Large intestine (tissue), 3 donors: ENCODE measurements at regions not wholly inside any gene's neighbourhood (a gene's known extent, or its start where the extent isn't known, plus 50 kb on each side); places are given as distances from the start of the nearest gene placed in this dataset.

Source experiments
- DNase-seq, 2 donors: peaks; one replicate each; pipeline versions ENCODE4 v3.0.0 to v3.0.0-alpha.2; 2013
- H3K27ac ChIP-seq: one replicate; pipeline ENCODE4 v1.5.1; 2013; ENCODE audit warnings: low read length
- H3K27me3 ChIP-seq: 2 replicates; pipeline ENCODE4 v1.6.1; 2013; ENCODE audit warnings: low read length; ENCODE audit not compliant: control insufficient read depth, insufficient read depth
- H3K36me3 ChIP-seq: 2 replicates; pipeline ENCODE4 v1.6.1; 2013; ENCODE audit warnings: low read length; ENCODE audit not compliant: control insufficient read depth, insufficient read depth
- H3K4me1 ChIP-seq: one replicate; pipeline ENCODE4 v1.6.1; 2013; ENCODE audit warnings: low read length; ENCODE audit not compliant: control insufficient read depth, insufficient read depth
- H3K4me3 ChIP-seq: one replicate; pipeline ENCODE4 v1.5.1; 2013; ENCODE audit warnings: low read length
- H3K9me3 ChIP-seq: one replicate; pipeline ENCODE4 v1.6.1; 2013; ENCODE audit warnings: mild to moderate bottlenecking, low read depth, low read length, moderate library complexity; ENCODE audit not compliant: control insufficient read depth
- WGBS: methylation state at CpG from one replicate; pipeline ENCODE4 v1.1.5; 2013; ENCODE audit warnings: low lambda C conversion rate; ENCODE audit not compliant: insufficient coverage; 5-methylcytosine and 5-hydroxymethylcytosine counted together

GRCh38 chr14:65361920-65362319 is 50.6 kb upstream of the FUT8 start:
- Histone ChIP-seq H3K4me1 (peaks cover 3% of the 10 kb centered on the region), H3K27me3 (no peaks in the 10 kb centered on the region), H3K4me3 (no peak overlapping the region), H3K27ac (no peak overlapping the region), H3K9me3 (no peaks in the 10 kb centered on the region), H3K36me3 (no peaks in the 10 kb centered on the region)
- no peak for DNase-seq
- no CpG with 5 or more reads among the region's 2 CpGs for WGBS
